Trophoblast cell (in vitro differentiated cells and primary cell): ENCODE measurements at regions not wholly inside any gene's neighbourhood (a gene's known extent, or its start where the extent isn't known, plus 50 kb on each side); places are given as distances from the start of the nearest gene placed in this dataset.

Source experiments
- DNase-seq, 2 donors: peaks; one replicate each; pipeline ENCODE4 v3.0.0-alpha.2; 2016
- H2AFZ ChIP-seq: 2 replicates; pipeline ENCODE4 v1.6.1; 2013; ENCODE audit warnings: low read length, moderate library complexity, mild to moderate bottlenecking; ENCODE audit not compliant: insufficient read depth, poor library complexity
- H2AK5ac ChIP-seq: 2 replicates; pipeline ENCODE4 v1.6.1; 2013; ENCODE audit warnings: mild to moderate bottlenecking, low read length
- H2BK120ac ChIP-seq: 2 replicates; pipeline ENCODE4 v1.6.1; 2013; ENCODE audit warnings: low read length, mild to moderate bottlenecking, moderate library complexity; ENCODE audit not compliant: insufficient read depth, poor library complexity
- H2BK12ac ChIP-seq: 2 replicates; pipeline ENCODE4 v1.6.1; 2013; ENCODE audit warnings: mild to moderate bottlenecking, low read length, moderate library complexity
- H2BK5ac ChIP-seq: 2 replicates; pipeline ENCODE4 v1.6.1; 2013; ENCODE audit warnings: low read length, low read depth, moderate library complexity, mild to moderate bottlenecking; ENCODE audit not compliant: poor library complexity
- H3K14ac ChIP-seq: 2 replicates; pipeline ENCODE4 v1.6.1; 2013; ENCODE audit warnings: mild to moderate bottlenecking, low read length
- H3K18ac ChIP-seq: 2 replicates; pipeline ENCODE4 v1.6.1; 2013; ENCODE audit warnings: mild to moderate bottlenecking, low read length
- H3K23ac ChIP-seq: 2 replicates; pipeline ENCODE4 v1.6.1; 2013; ENCODE audit warnings: low read length
- H3K27ac ChIP-seq: 2 replicates; pipeline ENCODE4 v1.5.1; 2013; ENCODE audit warnings: low read depth, mild to moderate bottlenecking, inconsistent platforms, low read length, moderate library complexity
- H3K27me3 ChIP-seq: 2 replicates; pipeline ENCODE4 v1.6.1; 2013; ENCODE audit warnings: inconsistent platforms, mild to moderate bottlenecking, low read length, moderate library complexity; ENCODE audit not compliant: insufficient read depth
- H3K36me3 ChIP-seq, 2 experiments: 1 replicate in 1 of 2; 2 replicates in 1 of 2; pipeline ENCODE4 v1.6.1; 2013; ENCODE audit warnings: low read length in 2 of 2, mild to moderate bottlenecking in 2 of 2, moderate library complexity in 1 of 2; ENCODE audit not compliant: insufficient read depth in 2 of 2, control insufficient read depth in 1 of 2
- H3K4ac ChIP-seq: 2 replicates; pipeline ENCODE4 v1.6.1; 2013; ENCODE audit warnings: low read depth, mild to moderate bottlenecking, low read length, moderate library complexity
- H3K4me1 ChIP-seq, 2 experiments: 1 replicate in 1 of 2; 2 replicates in 1 of 2; pipeline ENCODE4 v1.6.1; 2013; ENCODE audit warnings: low read length in 2 of 2, mild to moderate bottlenecking in 2 of 2, moderate library complexity in 1 of 2; ENCODE audit not compliant: insufficient read depth in 2 of 2, control insufficient read depth in 1 of 2
- H3K4me2 ChIP-seq: 2 replicates; pipeline ENCODE4 v1.6.1; 2013; ENCODE audit warnings: inconsistent platforms, mild to moderate bottlenecking, low read length, moderate library complexity
- H3K4me3 ChIP-seq: 2 replicates; pipeline ENCODE4 v1.5.1; 2013; ENCODE audit warnings: mild to moderate bottlenecking, low read depth, low read length, inconsistent platforms
- H3K79me1 ChIP-seq: one replicate; pipeline ENCODE4 v1.6.1; 2013; ENCODE audit warnings: low read length
- H3K79me2 ChIP-seq: 2 replicates; pipeline ENCODE4 v1.6.1; 2013; ENCODE audit warnings: low read length, mild to moderate bottlenecking; ENCODE audit not compliant: control insufficient read depth, insufficient read depth, poor library complexity
- H3K9ac ChIP-seq: 2 replicates; pipeline ENCODE4 v1.6.1; 2013; ENCODE audit warnings: mild to moderate bottlenecking, low read length
- H3K9me3 ChIP-seq: 2 replicates; pipeline ENCODE4 v1.6.1; 2013; ENCODE audit warnings: low read depth, mild to moderate bottlenecking, control low read depth, inconsistent platforms, low read length; ENCODE audit not compliant: insufficient read depth
- H4K12ac ChIP-seq: 2 replicates; pipeline ENCODE4 v1.6.1; 2013; ENCODE audit warnings: low read depth, mild to moderate bottlenecking, low read length, moderate library complexity
- H4K8ac ChIP-seq: 2 replicates; pipeline ENCODE4 v1.6.1; 2013; ENCODE audit warnings: low read depth, mild to moderate bottlenecking, low read length, moderate library complexity
- H4K91ac ChIP-seq: one replicate; pipeline ENCODE4 v1.6.1; 2013; ENCODE audit warnings: low read depth, mild to moderate bottlenecking, low read length, moderate library complexity
- WGBS: extraction: QIAGEN DNeasy Blood & Tissue Kit; methylation state at CpG from one replicate; pipeline ENCODE4 v1.1.7; 2013; ENCODE audit warnings: missing lambda C conversion rate; ENCODE audit not compliant: insufficient read length, insufficient coverage; ENCODE audit errors: extremely low coverage; 5-methylcytosine and 5-hydroxymethylcytosine counted together

- no peak overlapping the region for H3K14ac ChIP-seq
- no peaks in the 10 kb centered on the region for H3K9me3 ChIP-seq
- no peak overlapping the region for H4K91ac ChIP-seq
- H2BK12ac ChIP-seq = no peak overlapping the region
- no peak overlapping the region for H3K9ac ChIP-seq
- H3K79me1 ChIP-seq = no peaks in the 10 kb centered on the region
- H4K12ac ChIP-seq = no peak overlapping the region
- no peaks in the 10 kb centered on the region for H3K4me1 ChIP-seq
- H3K27me3 ChIP-seq = no peaks in the 10 kb centered on the region
- no peak for DNase-seq
- H3K36me3 ChIP-seq = no peaks in the 10 kb centered on the region
- no peak overlapping the region for H2AK5ac ChIP-seq
- no peak overlapping the region for H2BK5ac ChIP-seq
- no peak overlapping the region for H2AFZ ChIP-seq
- H3K4me2 ChIP-seq = no peak overlapping the region
- no peak overlapping the region for H4K8ac ChIP-seq
- H3K4me3 ChIP-seq = no peak overlapping the region
- no peak overlapping the region for H3K23ac ChIP-seq
- no peak overlapping the region for H3K4ac ChIP-seq
- H3K18ac ChIP-seq = no peak overlapping the region
- H3K79me2 ChIP-seq = no peaks in the 10 kb centered on the region
- no peak overlapping the region for H2BK120ac ChIP-seq
- WGBS = no CpG with 5 or more reads among the region's 16 CpGs
- no peak overlapping the region for H3K27ac ChIP-seq
Observed at GRCh38 chr18:76684265-76684664, 138.1 kb upstream of the ZNF236 start.

- no peak overlapping the region for H3K4me3 ChIP-seq
- no peak overlapping the region for H3K18ac ChIP-seq
- H3K79me1 ChIP-seq = no peaks in the 10 kb centered on the region
- no peaks in the 10 kb centered on the region for H3K27me3 ChIP-seq
- no peak for DNase-seq
- H3K14ac ChIP-seq = no peak overlapping the region
- H3K9me3 ChIP-seq = no peaks in the 10 kb centered on the region
- no peak overlapping the region for H2BK5ac ChIP-seq
- H3K23ac ChIP-seq = no peak overlapping the region
- H4K91ac ChIP-seq = no peak overlapping the region
- WGBS = no CpG with 5 or more reads among the region's 8 CpGs
- no peak overlapping the region for H3K4me2 ChIP-seq
- H3K4me1 ChIP-seq = no peaks in the 10 kb centered on the region
- no peaks in the 10 kb centered on the region for H3K79me2 ChIP-seq
- H4K8ac ChIP-seq = no peak overlapping the region
- H3K9ac ChIP-seq = no peak overlapping the region
- H3K4ac ChIP-seq = no peak overlapping the region
- no peak overlapping the region for H2BK12ac ChIP-seq
- H2BK120ac ChIP-seq = no peak overlapping the region
- no peaks in the 10 kb centered on the region for H3K36me3 ChIP-seq
- H2AFZ ChIP-seq = no peak overlapping the region
- no peak overlapping the region for H3K27ac ChIP-seq
- no peak overlapping the region for H2AK5ac ChIP-seq
- no peak overlapping the region for H4K12ac ChIP-seq
Observed at GRCh38 chr18:76679945-76680344, 142.4 kb upstream of the ZNF236 start.

GRCh38 chr18:76679259-76679658 is 143.1 kb upstream of the ZNF236 start:
- Histone ChIP-seq H3K14ac (no peak overlapping the region), H3K79me2 (no peaks in the 10 kb centered on the region), H2AK5ac (no peak overlapping the region), H2BK12ac (no peak overlapping the region), H2BK5ac (no peak overlapping the region), H3K4ac (no peak overlapping the region), H3K4me1 (no peaks in the 10 kb centered on the region), H4K8ac (no peak overlapping the region), H3K79me1 (no peaks in the 10 kb centered on the region), H3K4me3 (no peak overlapping the region), H3K4me2 (no peak overlapping the region), H3K23ac (no peak overlapping the region), H3K9ac (no peak overlapping the region), H3K9me3 (no peaks in the 10 kb centered on the region), H2BK120ac (no peak overlapping the region), H3K27ac (no peak overlapping the region), H2AFZ (no peak overlapping the region), H3K18ac (no peak overlapping the region), H3K27me3 (no peaks in the 10 kb centered on the region), H3K36me3 (no peaks in the 10 kb centered on the region), H4K12ac (no peak overlapping the region), H4K91ac (no peak overlapping the region)
- DNase-seq = no peak
- WGBS = no CpG with 5 or more reads among the region's 7 CpGs

GRCh38 chr18:76678248-76678647 is 144.1 kb upstream of the ZNF236 start:
- Histone ChIP-seq H3K4ac (no peak overlapping the region), H3K18ac (no peak overlapping the region), H2BK120ac (no peak overlapping the region)

More at GRCh38 chr18:76678248-76678647, 144.1 kb upstream of the ZNF236 start:
- H2BK12ac ChIP-seq = no peak overlapping the region
- H2AFZ ChIP-seq = no peak overlapping the region
- DNase-seq = no peak
- H3K4me2 ChIP-seq = no peak overlapping the region
- H3K23ac ChIP-seq = no peak overlapping the region
- no peak overlapping the region for H3K4me3 ChIP-seq
- H2BK5ac ChIP-seq = no peak overlapping the region
- no peak overlapping the region for H4K12ac ChIP-seq
- H3K14ac ChIP-seq = no peak overlapping the region
- H4K8ac ChIP-seq = no peak overlapping the region
- no peak overlapping the region for H4K91ac ChIP-seq
- WGBS = no CpG with 5 or more reads among the region's 8 CpGs
- H3K79me1 ChIP-seq = no peaks in the 10 kb centered on the region
- no peak overlapping the region for H3K27ac ChIP-seq
- H3K79me2 ChIP-seq = no peaks in the 10 kb centered on the region
- no peaks in the 10 kb centered on the region for H3K27me3 ChIP-seq
- no peak overlapping the region for H2AK5ac ChIP-seq
- no peaks in the 10 kb centered on the region for H3K9me3 ChIP-seq
- no peak overlapping the region for H3K9ac ChIP-seq
- H3K4me1 ChIP-seq = no peaks in the 10 kb centered on the region
- H3K36me3 ChIP-seq = no peaks in the 10 kb centered on the region
